ENCODE measurements at regions not wholly inside any gene's neighbourhood (a gene's known extent, or its start where the extent isn't known, plus 50 kb on each side); places are given as distances from the start of the nearest gene placed in this dataset.
"Not testable (repeated sequence)": the region's sequence is repeated elsewhere in the genome, so short reads cannot be mapped to it uniquely, and the experiment has no call there.

- DNase-seq (ENCODE audit: low spot score) = no peak
Observed at GRCh38 chr7:4525884-4526283, 156.2 kb upstream of the FOXK1 start.

GRCh38 chr7:4527988-4528636 lies 154.0 kb upstream of the FOXK1 start:
- DNase-seq (ENCODE audit: low spot score) = no peak

GRCh38 chr7:4531236-4531635 lies 150.9 kb upstream of the FOXK1 start:
- DNase-seq (ENCODE audit: low spot score) = no peak

- DNase-seq (ENCODE audit: low spot score) = not testable (repeated sequence)
Observed at GRCh38 chr7:4533339-4533738, 148.8 kb upstream of the FOXK1 start.

- peak; percentile 52 for DNase-seq (ENCODE audit: low spot score)
Observed at GRCh38 chr7:4549681-4550080, 132.4 kb upstream of the FOXK1 start.

GRCh38 chr7:4550117-4550516 lies 132.0 kb upstream of the FOXK1 start:
- DNase-seq (ENCODE audit: low spot score) = peak; percentile 1

GRCh38 chr7:4552985-4553384 lies 129.1 kb upstream of the FOXK1 start:
- DNase-seq (ENCODE audit: low spot score) = no peak

- DNase-seq (ENCODE audit: low spot score) = peak; percentile 37
Observed at GRCh38 chr7:4556868-4557793, 125.0 kb upstream of the FOXK1 start.

- DNase-seq (ENCODE audit: low spot score) = no peak
Observed at GRCh38 chr7:4561795-4562194, 120.3 kb upstream of the FOXK1 start.

GRCh38 chr7:4566714-4567113 lies 115.4 kb upstream of the FOXK1 start:
- no peak for DNase-seq (ENCODE audit: low spot score)

- no peak for DNase-seq (ENCODE audit: low spot score)
Observed at GRCh38 chr7:4574851-4575250, 107.2 kb upstream of the FOXK1 start.

- DNase-seq (ENCODE audit: low spot score) = no peak
Observed at GRCh38 chr7:4575254-4575653, 106.8 kb upstream of the FOXK1 start.

GRCh38 chr7:4602905-4603842 lies 78.9 kb upstream of the FOXK1 start:
- DNase-seq (ENCODE audit: low spot score) = no peak

GRCh38 chr7:4603843-4604231 lies 78.3 kb upstream of the FOXK1 start:
- no peak for DNase-seq (ENCODE audit: low spot score)

GRCh38 chr7:4604456-4604940 lies 77.6 kb upstream of the FOXK1 start:
- no peak for DNase-seq (ENCODE audit: low spot score)

GRCh38 chr7:4606797-4607196 lies 75.3 kb upstream of the FOXK1 start:
- no peak for DNase-seq (ENCODE audit: low spot score)

GRCh38 chr7:4607311-4607729 lies 74.8 kb upstream of the FOXK1 start:
- no peak for DNase-seq (ENCODE audit: low spot score)

- not testable (repeated sequence) for DNase-seq (ENCODE audit: low spot score)
Observed at GRCh38 chr7:4609576-4609975, 72.5 kb upstream of the FOXK1 start.

GRCh38 chr7:4610768-4611467 lies 71.2 kb upstream of the FOXK1 start:
- peak; percentile 46 for DNase-seq (ENCODE audit: low spot score)

- DNase-seq (ENCODE audit: low spot score) = no peak
Observed at GRCh38 chr7:4612237-4612636, 69.9 kb upstream of the FOXK1 start.
